HG02970 (cell line): ENCODE measurements at regions not wholly inside any gene's neighbourhood (a gene's known extent, or its start where the extent isn't known, plus 50 kb on each side); places are given as distances from the start of the nearest gene placed in this dataset.

Experiments
- ATAC-seq: cut with Tn5 transposase; IDR thresholded peaks from one replicate; pipeline ENCODE4 v1.9.1; 2021; ENCODE audit warnings: mild to moderate bottlenecking, moderate library complexity, moderate number of reproducible peaks; ENCODE audit not compliant: unreplicated experiment, low FRiP score

GRCh38 chr22:46052801-46053562 is 76.0 kb upstream of the WNT7B start:
- no peak for ATAC-seq

GRCh38 chr22:46053563-46054090 is 76.7 kb upstream of the WNT7B start:
- no peak for ATAC-seq

GRCh38 chr22:46054091-46055073 is 77.4 kb upstream of the WNT7B start:
- no peak for ATAC-seq

- ATAC-seq = no peak
Measured at GRCh38 chr22:46055181-46055875, 78.4 kb upstream of the WNT7B start.

- no peak for ATAC-seq
Measured at GRCh38 chr22:46055911-46056545, 79.1 kb upstream of the WNT7B start.

GRCh38 chr22:46056546-46057245 is 79.7 kb upstream of the WNT7B start:
- ATAC-seq = no peak

- no peak for ATAC-seq
Measured at GRCh38 chr22:46057246-46058090, 80.5 kb upstream of the WNT7B start.

GRCh38 chr22:46058091-46058420 is 81.1 kb upstream of the WNT7B start:
- no peak for ATAC-seq

GRCh38 chr22:46058591-46059519 is 81.9 kb upstream of the WNT7B start:
- no peak for ATAC-seq

GRCh38 chr22:46060292-46061123 is 83.5 kb upstream of the WNT7B start:
- ATAC-seq = no peak

GRCh38 chr22:46061124-46061500 is 84.2 kb upstream of the WNT7B start:
- no peak for ATAC-seq

- no peak for ATAC-seq
Measured at GRCh38 chr22:46061501-46062231, 84.7 kb upstream of the WNT7B start.

GRCh38 chr22:46062232-46062615 is 85.3 kb upstream of the WNT7B start:
- ATAC-seq = no peak

GRCh38 chr22:46062971-46063631 is 86.1 kb upstream of the WNT7B start:
- ATAC-seq = no peak

- no peak for ATAC-seq
Measured at GRCh38 chr22:46063846-46064227, 86.5 kb upstream of the PPARA start.
